T-helper 22 cell (primary cell): ENCODE measurements at regions not wholly inside any gene's neighbourhood (a gene's known extent, or its start where the extent isn't known, plus 50 kb on each side); places are given as distances from the start of the nearest gene placed in this dataset.

ENCODE experiments used
- DNase-seq: peaks from one replicate; pipeline ENCODE4 v3.0.0-alpha.2; 2020; ENCODE audit warnings: low read depth

DNA sequence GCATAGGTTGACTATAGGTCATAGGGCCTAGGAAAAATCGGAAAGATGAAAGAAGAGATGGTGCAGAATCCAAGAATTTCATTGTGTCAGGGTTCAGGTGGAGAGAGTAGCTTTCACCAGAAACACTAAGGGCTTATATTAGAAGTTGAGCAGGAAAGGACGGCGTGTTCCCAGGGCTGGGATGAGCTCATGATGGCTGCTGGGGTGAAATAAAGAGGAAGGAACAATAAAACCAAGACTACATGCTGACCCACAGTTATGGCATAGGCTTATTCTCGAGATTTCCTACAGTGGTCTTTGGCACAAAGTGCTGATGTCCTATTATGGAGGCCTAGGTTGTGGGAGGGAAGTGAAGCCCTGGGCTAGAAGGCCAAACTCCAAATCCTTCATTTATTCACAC, 195.8 kb downstream of the PTEN start:
- no peak for DNase-seq

DNA sequence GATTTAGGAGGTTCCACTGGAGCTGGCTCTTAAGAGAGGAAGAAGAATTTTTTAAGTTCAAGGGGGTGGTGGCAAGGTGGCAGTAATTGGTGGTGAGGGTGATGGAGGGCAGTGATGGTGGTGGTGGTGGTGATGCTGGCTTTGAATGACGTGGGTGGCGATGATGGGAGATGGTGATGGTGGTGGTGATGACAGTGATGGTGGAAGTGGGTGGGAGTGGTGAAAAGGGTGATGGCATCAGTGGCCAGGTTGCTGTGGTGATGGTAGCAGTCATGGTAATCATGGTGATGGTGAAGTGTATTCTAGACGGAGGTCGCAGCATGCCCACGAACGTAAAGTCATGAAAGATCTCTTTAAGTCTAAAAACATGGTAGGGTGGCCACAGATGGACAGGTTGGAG, 197.3 kb downstream of the PTEN start:
- DNase-seq = no peak

DNA sequence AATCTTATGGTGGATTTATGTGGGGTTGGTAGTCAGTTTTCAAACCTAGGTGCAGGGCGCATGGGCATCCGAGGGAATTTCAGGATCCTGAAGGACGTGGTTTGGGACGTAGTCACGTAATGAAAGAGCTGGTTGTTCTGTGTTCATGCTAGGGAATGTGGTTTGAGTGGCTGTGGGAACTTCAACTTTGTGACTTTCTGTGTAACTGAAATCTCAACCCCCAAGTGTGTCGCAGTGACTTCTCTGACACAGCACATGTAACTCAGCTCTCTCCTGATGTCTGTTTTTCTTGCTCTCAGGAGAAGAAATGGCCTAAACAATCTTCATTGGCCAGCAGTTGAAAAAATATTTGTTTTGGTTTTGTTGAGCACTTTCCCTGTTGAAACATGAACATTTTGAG, 199.0 kb downstream of the PTEN start:
- no peak for DNase-seq

DNA sequence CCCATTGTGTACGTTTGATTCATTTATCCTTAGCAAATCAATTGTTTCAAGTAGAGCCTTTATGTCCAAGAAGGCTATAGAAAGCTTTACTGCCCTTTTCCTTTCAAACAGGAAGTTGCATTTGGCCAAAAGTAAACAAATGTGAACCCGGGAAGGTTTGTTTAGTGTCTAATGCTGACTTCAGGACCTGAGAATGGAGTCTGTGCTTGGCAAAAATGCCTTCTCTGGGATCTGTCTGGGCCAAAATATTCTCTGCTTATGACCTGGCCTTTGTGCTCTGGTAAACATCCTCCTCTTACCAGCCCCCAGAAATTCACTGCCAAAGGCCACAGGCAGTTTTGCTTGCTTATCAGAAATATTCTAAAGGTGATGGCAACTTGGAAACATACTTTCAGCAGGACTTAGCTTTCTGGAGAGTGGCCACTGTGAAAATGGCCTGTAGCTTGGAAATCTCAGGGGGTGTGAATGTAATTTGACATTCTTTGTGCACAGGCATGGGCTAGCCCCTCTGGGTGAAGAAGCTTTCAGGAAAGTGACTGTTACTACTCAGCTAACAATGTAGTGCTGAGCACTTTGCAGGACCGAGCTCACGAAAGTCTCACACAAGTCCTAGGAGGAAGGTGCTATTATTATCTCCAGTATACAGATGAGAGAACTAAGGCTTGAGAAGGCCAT, 199.5 kb downstream of the PTEN start:
- DNase-seq = no peak

DNA sequence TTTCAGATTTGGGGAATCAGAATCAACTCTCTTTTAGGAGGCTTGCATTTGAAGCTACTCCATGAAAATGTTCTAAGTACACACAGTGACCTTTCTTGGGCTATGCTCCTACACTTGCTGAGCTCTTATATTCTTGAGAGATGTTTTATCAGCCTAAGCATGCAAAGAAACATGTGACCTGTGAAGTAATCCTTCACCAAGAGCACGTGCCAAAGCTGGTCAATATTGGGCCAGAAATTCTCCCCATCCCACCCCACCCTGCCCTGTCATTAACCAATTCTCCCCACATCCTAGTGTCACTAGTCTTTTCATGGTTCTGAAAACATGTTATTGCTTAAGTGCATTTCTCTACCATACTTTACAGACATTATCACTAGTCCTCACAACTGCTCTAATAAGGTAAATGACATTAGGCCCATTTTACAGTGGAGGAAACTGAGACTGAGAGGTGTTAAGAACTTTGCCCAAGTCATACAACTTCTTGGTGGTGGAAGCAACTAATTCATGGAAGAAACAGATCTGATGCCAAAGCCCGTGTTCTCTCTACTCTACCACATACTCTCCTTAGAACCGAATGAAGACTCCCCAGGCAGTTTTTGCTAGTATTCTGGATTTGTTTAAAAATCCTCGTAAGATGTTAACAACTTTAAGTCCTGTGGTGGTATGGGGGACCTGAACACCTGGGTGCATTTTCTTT, 200.6 kb downstream of the PTEN start:
- DNase-seq = no peak

DNA sequence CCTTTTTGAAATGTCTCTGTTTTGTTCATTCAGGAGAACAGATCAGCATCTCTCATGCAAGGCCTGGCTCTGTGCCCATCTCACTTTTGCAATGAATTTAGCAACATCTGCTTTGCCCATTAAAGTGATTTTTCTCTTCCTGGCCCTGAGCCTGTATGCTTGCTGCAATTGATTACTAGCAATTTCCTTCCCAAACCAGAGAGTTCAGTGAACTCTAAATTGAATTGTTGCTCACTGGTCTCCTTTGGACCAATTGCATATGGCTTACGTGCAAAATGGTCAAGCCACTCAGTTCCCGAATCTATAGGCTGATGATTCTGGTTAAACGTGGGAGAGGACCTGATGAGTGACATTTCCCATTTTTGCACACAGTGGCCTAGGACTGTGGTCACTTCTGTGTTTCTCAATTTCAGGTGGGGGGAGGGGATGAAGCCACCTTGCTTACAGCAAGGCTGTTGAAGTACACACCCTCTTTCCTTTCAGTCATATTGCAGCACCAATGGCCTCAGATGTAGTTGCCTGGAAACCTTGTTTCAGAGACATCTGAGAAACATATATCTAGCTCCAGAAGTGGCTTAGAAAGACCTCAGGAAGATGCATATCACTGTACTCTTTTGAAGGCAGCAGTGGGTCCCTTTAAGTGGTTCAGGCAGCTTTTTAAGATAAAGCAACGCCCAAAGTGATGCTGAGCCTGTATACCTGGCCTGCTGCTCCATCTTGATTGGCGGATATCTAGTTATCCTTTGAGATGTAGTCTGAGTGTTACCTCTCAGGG, 201.4 kb downstream of the PTEN start:
- no peak for DNase-seq

DNA sequence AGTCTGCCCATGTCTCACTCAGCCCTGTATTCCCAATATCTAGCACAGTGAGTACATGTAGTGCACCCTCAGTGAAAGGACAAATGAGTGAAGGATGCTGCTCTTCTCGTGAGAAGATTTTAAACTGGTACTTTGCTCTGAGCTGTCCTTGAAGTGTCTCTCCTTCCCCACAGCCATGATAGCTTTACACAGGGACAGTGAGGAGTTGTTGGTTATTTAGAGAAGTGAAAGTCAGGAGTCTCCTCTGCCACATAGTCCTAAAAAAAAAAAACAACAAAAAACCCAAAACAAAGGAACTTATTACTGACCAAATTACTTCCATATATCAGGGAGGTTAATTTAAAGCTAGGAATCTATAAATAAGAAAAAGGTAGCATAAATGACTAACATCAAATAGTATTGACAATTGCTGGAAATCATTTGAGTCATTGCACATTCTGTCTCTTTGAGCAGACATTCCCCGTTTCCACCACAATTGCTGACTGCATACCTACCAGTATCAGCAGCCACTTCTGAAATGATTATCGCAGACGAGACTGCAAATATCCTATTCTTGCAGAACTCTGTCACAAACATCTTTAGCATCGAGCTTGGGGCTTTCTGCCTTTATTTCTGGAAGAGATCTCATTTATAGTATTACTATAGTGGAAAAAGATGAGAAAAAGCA, 202.1 kb downstream of the PTEN start:
- DNase-seq = no peak

DNA sequence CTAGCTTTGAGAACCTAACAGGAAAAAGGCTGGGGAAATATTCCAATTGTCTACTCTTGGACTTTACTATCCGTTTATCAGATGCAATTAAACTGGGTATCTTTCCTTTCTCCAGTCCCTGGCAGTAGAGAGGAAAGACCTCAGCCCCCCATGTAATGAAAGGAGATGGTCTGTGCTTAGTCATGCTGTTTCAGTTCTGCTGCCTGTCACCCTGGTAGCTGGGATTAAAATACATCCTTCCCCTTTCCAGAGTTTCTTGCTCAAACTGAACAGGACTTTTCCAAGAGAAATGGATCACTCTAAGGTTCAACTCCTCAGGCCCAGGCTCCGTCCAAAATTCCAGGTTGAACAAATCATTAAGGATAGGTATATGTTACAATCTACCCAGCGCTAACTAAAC, 202.9 kb downstream of the PTEN start:
- no peak for DNase-seq

DNA sequence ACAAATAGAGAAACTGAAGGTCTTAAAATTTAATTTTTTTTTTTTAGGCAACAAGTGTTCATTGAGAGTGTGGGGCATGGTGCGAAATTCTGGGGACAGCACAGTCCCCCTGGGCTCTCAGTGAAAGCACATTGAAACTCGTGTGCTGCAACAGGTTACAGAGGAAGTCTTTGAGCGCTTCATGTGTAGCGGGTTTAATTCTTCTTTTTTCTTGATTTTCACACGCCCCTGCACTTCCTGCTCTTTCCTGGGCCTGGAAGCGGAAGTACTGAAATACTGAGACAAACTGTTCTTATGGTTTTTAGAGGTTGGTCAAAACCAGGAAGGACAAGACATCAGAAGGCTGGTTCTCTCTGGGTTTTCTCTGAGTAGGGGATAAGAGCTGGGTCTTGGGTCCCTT, 203.5 kb downstream of the PTEN start:
- DNase-seq = no peak

DNA sequence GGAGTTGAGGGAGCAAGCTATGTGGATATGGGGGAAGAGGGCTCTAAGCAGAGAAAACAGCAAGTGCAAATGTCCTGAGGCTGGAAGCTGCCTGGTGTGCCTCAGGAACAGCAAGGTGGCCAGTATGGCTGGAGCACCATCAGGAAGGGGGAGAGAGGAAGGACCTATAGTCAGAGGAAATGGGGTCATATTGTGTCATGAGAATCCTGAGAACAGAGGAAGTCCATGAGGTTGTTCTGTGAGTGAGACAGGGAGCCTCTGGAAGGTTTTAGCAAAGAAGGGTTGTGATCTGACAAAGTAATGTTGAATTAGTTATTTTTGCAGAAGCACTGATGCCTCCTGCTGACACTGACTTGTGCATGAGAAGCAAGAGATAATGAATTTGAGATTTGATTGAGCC, 204.3 kb downstream of the PTEN start:
- no peak for DNase-seq

DNA sequence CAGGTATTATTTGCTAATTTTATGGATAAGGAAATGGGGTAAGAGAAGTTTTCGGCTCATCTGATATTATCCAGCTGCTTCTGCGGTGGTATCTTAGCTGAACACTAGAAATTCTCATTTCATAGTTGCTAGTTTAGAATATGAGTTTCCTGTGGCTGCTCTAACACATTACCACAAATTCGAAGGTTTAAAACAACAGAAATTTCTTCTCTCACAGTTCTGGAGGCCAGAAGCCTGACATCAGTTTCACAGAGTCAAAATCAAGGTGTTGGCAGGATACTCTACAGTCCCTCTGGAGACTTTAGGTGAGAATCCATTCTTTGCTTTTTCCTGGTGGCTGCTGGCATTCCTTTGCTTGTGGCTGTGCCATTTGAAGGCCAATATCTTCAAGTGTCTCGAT, 205.9 kb downstream of the PTEN start:
- no peak for DNase-seq

DNA sequence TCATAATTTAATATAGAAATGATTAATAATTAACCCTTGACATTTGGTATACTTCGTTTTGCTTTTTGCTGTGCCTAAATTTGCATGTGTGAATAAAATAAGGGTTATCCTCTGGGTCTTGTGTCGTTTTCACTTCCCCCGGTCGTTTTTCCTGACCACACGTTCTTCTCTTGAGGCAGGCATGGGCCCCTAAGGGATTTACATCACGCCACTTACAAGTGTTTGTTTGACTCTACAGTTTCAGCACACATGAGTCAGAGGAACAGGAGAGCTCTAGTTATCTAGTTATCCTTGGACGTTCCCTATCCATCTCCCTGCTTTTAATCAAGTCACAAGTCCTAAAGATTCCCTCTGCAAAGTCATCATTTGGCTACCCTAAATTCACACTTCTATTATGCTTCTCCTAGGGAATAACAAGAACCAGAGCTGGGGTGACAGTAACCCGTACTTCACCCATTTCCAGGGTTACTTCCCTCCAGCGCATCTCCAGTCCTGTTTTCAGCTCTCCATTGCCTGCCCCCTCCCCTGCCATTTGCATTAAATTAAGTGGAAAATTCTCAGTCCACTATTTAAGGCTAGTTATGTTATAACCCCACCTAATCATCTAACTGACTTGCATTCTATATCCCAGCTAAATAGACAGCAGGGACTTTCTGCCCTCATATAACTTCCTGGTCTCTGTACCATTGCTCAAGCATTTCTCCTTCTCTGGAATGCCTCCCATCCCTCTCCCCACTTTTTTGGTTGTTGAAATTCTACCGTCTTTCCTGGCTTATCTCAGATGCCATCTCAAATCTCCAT, 206.9 kb downstream of the PTEN start:
- no peak for DNase-seq

DNA sequence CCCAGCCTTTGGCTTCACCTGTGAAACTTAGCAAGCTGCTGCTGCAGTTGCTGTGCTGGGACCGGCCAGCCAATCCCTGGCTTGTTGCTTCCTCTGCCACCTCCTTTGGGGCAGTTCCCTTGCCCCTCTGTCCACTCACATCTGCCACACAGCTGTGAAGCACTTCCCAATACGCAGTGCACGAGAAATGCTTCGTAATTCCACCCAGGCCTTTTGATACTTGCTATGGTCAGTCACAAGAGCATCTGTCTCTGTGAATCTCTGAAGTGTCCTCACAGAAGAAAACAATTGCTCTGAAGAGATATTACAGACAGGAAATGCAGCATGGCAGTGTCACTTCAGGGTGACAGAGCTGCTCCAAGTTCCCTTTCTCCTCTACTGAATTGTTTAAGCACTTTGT, 208.5 kb downstream of the PTEN start:
- no peak for DNase-seq

DNA sequence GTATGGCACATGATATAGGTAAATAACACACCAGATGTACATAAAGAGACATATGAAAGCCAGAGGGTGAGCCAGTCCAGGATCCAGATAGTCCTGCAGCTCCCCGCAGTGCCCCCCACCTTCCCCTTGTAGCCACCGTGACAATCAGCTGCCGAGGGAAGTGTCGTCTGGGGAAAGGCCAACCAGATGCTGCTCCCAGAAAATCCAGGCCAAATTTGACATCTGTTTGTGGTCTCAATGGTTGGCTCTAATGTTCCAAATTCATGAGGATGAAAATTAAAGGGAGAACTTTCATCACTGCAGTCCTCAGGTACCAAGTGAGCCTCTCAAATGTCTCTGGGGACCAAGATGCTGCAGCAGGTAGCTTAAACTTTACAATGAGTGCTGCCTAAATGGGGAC, 210.3 kb downstream of the PTEN start:
- no peak for DNase-seq

DNA sequence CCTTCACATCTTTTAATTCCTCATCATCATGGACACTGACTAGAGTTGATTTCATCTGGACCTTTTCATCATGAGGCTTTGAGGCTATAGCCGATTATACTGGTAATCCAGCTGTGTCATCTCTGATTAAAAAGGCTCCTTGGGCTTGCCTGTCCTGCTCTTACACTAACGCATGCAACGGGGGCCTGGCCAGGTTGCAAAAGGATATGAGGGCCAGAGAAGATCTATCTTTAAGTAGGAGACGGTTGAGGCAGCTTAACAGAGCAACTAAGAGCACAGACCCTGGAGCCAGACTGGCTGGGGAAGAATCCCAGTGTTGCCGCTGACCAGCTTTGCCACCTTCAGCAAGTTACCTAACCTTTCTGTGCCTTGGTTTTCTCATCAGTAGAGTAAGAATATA, 211.5 kb downstream of the PTEN start:
- DNase-seq = no peak

DNA sequence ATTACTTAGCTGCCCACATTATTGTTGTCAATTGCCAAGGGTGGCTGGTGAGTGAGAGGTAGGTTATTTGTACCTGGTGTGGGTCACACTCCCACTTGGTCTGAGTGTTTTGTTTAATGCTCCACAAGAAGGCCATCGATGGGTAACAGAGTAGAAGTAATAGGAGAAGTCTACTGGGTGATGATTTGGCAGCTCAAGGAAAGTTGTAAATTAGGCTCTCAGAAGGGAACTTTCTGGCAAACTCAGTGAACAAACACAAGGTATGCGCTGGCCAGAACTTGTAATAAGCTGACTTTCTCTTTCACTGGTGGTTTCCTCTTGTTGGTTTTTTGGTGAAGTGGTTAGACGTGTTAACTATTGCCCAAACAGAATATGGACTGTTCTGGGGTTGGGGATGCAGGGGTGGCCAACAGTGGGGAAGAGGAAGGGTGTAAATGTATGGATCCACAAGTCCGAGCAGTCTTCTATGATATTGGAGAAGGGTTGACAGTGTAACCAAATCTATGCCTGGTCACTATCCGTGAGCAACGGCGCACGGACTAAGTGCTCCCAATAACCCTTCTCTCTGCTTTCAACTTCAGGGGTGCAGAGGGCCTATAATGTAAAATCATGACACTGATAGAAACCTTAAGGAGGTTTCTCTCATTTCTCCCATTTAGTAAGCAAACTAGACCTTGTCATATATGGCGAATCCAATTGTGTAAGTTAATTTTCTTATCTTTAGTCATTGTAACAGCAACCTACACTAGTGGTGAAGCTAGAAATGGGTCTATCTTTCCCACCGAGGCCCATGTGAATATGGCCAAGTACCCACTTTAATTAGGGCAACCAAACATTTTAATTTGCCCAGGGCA, 212.8 kb downstream of the PTEN start:
- DNase-seq = no peak

DNA sequence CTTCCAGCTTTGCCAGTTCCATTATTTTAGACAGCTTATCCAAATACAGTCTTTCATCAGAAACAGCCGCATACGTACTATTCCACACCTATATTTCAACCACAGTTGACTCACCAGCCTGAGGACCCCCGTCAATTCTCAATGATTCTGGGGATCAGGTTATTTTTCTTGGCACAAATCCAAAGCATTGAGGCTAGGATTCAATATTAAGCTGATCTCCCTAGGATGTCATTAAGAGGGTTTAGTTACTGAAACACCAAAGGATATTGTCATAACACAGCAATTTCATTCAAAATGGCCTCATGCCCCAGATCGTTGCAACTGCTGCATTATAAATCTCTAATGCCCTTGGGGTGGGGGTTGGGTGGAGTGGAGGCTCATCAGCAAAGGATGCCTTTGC, 214.6 kb downstream of the PTEN start:
- no peak for DNase-seq

DNA sequence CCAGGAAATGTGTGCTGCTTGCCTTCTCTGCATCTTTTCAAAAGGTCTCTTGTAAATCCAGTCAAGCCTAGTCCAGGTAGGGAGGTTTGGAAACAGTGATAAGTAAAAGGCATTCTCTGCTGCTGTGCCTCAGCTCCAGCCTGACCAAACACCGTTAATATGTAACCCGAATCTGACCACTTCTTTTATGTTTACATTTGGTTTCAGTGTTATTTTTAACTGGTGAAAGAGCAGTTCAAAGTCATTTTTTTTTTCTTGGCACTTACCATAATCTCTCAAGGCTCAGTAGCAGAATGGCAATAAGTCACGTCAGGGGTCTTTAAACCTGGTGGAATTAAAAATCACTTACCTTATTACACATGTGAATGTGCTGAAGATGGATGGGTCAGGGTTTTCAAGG, 216.8 kb downstream of the PTEN start:
- DNase-seq = no peak

DNA sequence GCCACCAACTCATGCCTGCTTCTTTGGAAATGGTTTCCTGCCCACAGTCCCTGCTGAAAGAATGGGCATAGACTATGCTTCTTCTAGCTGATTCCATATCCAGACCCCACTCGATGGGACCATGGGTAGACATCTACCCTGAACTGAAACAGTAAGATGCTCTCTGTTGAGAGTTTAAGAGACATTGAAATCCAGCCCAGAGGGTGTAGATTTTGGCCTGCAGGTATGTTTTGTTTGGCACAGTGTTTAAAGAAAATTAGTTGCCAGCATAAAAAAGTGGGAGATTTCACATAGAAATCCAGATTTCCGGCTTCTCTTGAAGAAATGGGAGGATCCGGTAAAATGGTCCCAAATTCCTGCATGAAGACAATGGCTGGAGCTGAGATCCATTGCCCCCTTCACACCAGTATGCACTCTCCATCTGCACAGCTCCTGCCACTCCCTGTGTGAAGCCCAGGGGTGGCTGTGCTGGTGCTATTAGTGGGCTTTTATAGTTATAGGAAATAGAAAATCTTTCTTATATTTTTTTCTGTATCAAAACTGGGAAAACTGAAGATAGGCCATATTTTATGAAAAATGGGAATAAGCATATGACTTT, 218.1 kb downstream of the PTEN start:
- no peak for DNase-seq

DNA sequence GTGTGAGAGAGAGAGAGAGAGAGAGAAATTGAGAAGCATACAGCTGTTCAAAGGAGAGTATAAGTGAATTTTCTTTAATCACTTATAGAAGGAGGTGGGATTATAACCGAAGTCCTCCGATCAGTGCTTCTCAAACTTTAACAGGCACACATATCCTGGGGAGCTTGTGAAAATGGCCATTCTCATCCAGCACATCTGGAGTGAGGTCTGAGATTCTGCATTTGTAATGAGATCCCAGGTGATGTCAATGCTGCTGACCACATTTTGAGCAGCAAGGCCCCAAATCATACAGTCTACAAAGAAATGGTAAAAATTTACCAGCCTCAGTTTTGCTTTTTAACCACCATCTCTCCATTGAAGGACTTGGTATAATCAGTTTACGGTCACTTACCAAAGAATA, 219.0 kb downstream of the PTEN start:
- no peak for DNase-seq
